ENCODE measurements at regions not wholly inside any gene's neighbourhood (a gene's known extent, or its start where the extent isn't known, plus 50 kb on each side); places are given as distances from the start of the nearest gene placed in this dataset.
"Not testable (repeated sequence)": the region's sequence is repeated elsewhere in the genome, so short reads cannot be mapped to it uniquely, and the experiment has no call there.

GRCh38 chr9:28941856-28942255 is 1368.6 kb upstream of the C9orf72 start:
- no peak for DNase-seq (ENCODE audit: low read depth in 4 of 4, low spot score in 3 of 4)

DNA sequence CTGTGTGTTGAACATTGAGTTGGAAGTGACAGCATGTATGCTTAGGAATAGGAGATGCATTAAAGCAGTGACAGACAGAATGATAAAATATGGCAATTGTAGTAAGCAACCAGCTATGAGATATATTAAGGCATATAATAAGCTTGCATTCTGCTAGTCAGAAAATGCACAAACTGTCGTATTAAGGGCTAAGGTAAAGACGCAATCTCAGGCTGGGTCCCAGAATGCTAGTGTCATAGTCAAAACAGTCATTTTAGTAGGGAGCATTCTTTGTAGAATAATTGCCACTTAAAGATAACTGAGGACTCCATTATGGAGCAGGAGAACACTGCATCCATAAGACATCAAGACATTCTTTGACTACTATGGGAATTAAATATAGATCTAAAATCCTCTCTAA is 1369.7 kb upstream of the C9orf72 start:
- no peak for DNase-seq (ENCODE audit: low read depth in 4 of 4, low spot score in 3 of 4)

GRCh38 chr9:28946648-28947047 is 1373.4 kb upstream of the C9orf72 start:
- no peak for DNase-seq (ENCODE audit: low read depth in 4 of 4, low spot score in 3 of 4)

- DNase-seq (ENCODE audit: low read depth in 4 of 4, low spot score in 3 of 4) = no peak
Measured at GRCh38 chr9:28951945-28952344, 1378.7 kb upstream of the C9orf72 start.

- no peak for DNase-seq (ENCODE audit: low read depth in 4 of 4, low spot score in 3 of 4)
Measured at GRCh38 chr9:28956116-28956880, 1383.0 kb upstream of the C9orf72 start.

DNA sequence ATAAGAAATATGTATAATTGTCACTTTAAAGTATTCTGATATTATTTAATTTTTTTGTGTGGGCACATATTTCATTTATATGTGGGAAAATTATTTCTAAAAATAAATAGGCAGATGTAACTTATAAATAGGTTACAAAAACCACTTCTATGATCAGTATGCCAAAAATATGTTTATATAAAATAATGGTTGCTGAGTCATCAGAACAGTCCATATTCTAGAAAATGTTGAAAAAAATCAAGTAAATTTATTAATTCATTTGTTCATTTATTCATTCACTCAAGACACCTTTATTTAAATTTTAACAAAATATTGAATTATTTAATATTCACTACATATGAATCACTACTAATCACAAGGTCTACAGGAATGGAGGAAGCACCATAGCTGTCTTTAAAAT is 1387.3 kb upstream of the C9orf72 start:
- no peak for DNase-seq (ENCODE audit: low read depth in 4 of 4, low spot score in 3 of 4)

- DNase-seq (ENCODE audit: low read depth in 4 of 4, low spot score in 3 of 4) = no peak
Measured at GRCh38 chr9:28961623-28962022, 1388.3 kb upstream of the C9orf72 start.

GRCh38 chr9:28967226-28967625 is 1393.9 kb upstream of the C9orf72 start:
- no peak for DNase-seq (ENCODE audit: low read depth in 4 of 4, low spot score in 3 of 4)

- DNase-seq (ENCODE audit: low read depth in 4 of 4, low spot score in 3 of 4) = no peak
Measured at GRCh38 chr9:28970241-28970654, 1397.0 kb upstream of the C9orf72 start.

DNA sequence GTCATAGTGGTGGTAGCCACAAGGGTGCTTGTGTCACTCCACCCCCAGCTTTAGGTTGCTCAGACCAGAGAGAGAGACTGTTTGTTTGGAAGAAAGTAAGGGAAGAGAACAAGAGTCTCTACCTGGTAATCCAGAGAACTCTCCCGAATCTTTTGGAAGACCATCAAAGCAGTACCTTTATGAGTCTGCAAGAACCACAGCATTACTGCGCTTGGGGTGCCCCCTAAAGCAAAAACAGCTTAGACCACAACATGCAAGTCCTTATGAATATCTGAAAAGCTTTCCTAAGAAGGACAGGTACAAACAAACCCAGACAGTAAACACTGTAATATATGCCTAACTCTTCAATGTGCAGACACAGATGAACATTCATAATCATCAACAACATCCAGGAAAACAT is 1398.6 kb upstream of the C9orf72 start:
- no peak for DNase-seq (ENCODE audit: low read depth in 4 of 4, low spot score in 3 of 4)

DNA sequence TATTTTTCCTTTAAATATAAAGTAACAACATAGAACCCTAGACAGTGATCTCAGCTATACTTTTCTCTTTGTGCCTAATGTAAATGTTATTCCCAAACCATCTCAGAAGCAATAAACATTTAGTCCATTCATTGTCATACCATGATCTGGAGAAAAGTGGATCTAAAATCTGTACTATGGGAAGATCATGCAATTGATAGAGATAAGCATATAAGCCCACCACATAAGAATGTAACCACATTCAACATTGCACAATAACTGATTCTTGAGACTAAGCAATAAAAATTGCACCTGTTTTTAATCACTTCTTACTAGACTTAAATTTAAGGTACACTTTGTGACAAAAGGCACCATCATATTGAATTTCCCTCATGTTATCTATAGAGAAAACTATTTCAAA is 1403.0 kb upstream of the C9orf72 start:
- DNase-seq (ENCODE audit: low read depth in 4 of 4, low spot score in 3 of 4) = no peak

- DNase-seq (ENCODE audit: low read depth in 4 of 4, low spot score in 3 of 4) = no peak
Measured at GRCh38 chr9:28976684-28977083, 1403.4 kb upstream of the C9orf72 start.

GRCh38 chr9:28981129-28981528 is 1407.8 kb upstream of the C9orf72 start:
- no peak for DNase-seq (ENCODE audit: low read depth in 4 of 4, low spot score in 3 of 4)

DNA sequence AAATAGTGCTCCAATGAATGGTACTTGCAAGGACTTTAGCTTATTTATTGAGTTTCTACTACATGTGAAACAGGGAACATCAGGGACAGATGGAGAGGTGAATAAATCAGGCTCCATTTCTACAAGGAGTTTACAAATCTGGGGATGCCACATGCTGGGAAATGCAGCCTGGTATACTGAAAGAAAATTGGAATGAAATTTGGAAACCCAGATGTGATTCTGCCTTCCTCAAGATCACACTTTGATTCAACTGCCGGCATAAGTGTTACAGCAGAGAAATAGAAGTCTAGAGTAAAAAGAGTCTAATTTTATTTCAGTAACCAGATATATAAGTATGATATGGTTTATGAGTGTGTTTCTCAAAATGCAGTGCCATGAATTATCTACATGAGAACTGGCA is 1408.4 kb upstream of the C9orf72 start:
- no peak for DNase-seq (ENCODE audit: low read depth in 4 of 4, low spot score in 3 of 4)

DNA sequence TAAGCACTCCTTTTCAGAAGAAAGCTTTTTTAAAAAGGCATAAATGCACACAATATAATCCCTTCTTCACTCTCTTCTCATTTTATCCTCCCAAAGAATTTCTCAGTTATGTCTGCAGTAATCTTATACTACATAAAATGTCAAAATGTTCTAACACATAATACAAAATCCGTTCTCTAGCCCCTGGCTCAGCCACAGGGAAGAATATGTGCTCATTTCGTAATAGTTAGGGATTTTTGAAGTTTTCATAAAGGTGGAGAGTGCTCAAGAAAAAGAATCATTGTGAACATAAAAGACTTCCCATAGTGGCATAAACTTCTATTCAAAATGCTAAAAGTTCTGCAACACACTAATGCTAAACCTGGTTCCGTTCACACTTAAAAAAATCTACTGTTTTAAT is 1410.7 kb upstream of the C9orf72 start:
- DNase-seq (ENCODE audit: low read depth in 4 of 4, low spot score in 3 of 4) = no peak

DNA sequence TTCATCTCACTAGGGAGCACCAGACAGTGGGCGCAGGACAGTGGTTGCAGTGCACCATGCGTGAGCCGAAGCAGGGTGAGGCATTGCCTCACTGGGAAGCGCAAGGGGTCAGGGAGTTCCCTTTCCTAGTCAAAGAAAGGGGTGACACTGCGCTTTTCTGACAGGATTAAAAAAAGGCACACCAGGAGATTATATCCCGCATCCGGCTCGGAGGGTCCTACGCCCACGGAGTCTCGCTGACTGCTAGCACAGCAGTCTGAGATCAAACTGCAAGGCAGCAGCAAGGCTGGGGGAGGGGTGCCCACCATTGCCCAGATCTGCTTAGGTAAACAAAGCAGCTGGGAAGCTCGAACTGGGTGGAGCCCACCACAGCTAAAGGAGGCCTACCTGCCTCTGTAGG is 1416.7 kb upstream of the C9orf72 start:
- DNase-seq (ENCODE audit: low read depth in 4 of 4, low spot score in 3 of 4) = not testable (repeated sequence)

GRCh38 chr9:28999057-28999456 is 1425.8 kb upstream of the C9orf72 start:
- DNase-seq (ENCODE audit: low read depth in 4 of 4, low spot score in 3 of 4) = no peak

DNA sequence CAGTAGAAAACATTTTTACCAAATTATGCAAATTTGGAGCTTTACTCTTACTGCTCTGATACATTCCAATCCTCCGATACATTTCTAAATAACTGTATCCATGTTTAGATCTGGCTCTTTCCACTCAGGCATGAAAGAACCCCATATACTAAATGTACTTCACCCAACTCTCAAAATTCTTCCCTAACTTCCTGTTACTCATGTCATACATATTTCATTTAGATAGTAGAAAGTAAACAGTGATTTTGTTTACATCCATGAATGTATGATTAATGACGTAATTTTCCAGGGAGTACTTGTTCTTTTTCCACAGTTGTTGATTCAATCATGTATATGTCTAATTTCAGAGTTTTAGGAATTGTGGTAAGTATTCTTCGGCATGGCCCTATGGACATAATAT is 1426.5 kb upstream of the C9orf72 start:
- no peak for DNase-seq (ENCODE audit: low read depth in 4 of 4, low spot score in 3 of 4)

DNA sequence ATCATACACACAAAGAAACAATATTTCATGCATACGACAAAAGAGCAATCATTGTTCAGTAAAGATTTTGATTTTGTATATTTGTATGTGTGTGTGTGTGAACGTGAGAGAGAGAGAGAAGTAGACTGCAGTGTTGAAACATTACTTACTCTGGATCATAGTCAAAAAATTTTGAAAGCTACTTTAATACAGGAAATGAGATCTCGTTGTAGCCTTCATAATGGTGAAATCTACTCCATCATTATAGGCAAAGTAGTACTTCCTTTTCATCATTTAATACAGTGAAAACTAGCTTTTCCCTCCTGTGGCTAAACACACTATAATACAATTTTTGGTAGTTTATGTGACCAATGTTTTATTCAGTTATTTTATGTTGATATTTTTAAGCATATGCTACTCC is 1427.7 kb upstream of the C9orf72 start:
- DNase-seq (ENCODE audit: low read depth in 4 of 4, low spot score in 3 of 4) = no peak

- no peak for DNase-seq (ENCODE audit: low read depth in 4 of 4, low spot score in 3 of 4)
Measured at GRCh38 chr9:29004988-29005387, 1431.7 kb upstream of the C9orf72 start.

DNA sequence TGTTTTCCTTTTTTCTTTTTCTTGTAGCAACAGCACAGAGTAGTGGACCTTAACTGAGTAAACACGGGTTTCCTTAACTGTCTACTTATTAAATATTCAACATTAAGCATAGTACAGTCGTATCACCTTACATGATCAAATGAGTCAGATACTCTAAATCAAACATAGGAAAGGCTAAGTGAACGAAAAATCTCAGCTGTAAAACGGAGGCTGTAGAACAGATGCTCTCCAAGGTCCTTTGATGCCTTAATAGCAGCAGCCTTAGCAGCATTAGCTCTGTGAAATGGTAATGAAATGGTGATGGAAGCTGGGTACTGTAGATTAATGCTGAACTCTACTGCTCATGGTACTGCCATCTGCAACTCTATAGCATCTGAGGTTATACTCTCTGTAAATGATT is 1433.3 kb upstream of the C9orf72 start:
- no peak for DNase-seq (ENCODE audit: low read depth in 4 of 4, low spot score in 3 of 4)

GRCh38 chr9:29012911-29013310 is 1439.6 kb upstream of the C9orf72 start:
- no peak for DNase-seq (ENCODE audit: low read depth in 4 of 4, low spot score in 3 of 4)

DNA sequence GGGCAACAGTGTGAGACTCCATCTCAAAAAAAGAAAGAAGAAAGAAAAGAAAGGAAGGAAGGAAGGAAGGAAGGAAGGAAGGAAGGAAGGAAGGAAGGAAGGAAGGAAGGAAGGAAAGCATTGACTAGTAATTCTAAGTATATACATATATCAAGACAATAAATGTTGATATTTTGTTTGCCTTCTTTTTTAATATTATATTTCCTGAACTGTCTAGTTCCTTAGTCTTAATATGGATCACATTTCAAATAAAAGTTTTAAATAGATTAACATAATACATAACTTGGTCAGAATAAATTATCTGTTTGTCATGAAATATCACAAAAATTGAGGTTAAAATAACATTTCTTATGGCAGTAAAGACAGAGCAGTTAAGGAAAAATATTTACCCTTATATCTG is 1448.4 kb upstream of the C9orf72 start:
- no peak for DNase-seq (ENCODE audit: low read depth in 4 of 4, low spot score in 3 of 4)

Measured in right renal pelvis (tissue), 4 donors.